ENCODE measurements at regions not wholly inside any gene's neighbourhood (a gene's known extent, or its start where the extent isn't known, plus 50 kb on each side); places are given as distances from the start of the nearest gene placed in this dataset.
A peak's percentile ranks its signal among the peaks of the same experiment; 100 is the strongest.

DNA sequence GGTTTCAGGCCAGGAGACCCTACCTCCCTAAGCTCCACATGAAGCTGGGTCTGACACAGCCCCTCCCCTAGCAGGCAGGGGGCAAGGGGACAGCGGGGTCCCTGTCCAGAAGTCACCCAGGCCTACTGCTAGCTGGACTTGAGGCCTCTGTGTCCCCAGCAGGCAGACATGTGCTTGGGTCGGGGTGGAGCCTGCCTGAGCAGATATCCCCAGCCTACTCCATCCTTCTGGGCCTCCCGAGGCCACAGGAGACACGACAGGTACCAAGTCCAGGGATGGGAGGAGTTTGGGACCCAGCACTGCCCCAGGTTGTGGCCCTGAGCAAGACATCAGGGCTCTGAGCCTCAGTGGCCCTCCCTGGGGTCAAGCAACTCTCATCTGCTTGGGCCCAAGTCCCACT lies 105.2 kb upstream of the EIF5 start:
- no peak overlapping the region for H3K27ac ChIP-seq
- WGBS, 2 donors: 84 to 92% methylated on average over 3 to 4 of the region's 4 CpGs
- TF ChIP-seq EP300 (IDR thresholded peaks at IDR 0.05): no peak
- TF ChIP-seq POLR2A (IDR thresholded peaks at IDR 0.05): no peak
- H3K27me3 ChIP-seq: no peaks in the 10 kb centered on the region
- H3K4me1 ChIP-seq: no peaks in the 10 kb centered on the region
- no peak overlapping the region for H3K4me3 ChIP-seq
- no peaks in the 10 kb centered on the region for H3K36me3 ChIP-seq
- DNase-seq: no peak
- no peaks in the 10 kb centered on the region for H3K9me3 ChIP-seq
- no peak for ATAC-seq (ENCODE audit: low FRiP score in 2 of 2)

DNA sequence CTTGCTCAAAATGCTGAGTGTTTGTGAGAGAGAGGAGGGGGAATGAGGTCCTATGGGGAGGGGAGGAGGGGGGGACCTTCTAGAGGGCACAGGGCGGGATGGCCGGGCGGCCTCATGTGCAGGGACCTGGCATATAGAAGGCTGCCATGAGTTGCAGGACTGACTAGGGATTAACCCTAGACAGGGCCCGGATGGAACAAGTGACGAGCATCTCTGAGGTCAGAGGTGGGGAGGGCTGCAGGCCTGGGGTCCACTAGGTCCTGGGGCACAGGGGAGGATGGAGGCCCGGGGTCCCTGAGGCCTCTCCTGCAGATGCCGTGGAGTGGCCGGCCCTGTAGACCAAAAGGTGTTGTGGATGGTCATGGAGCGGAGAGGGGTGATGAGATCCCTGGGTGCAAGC lies 104.0 kb upstream of the EIF5 start:
- Histone ChIP-seq H3K4me1 (no peaks in the 10 kb centered on the region), H3K36me3 (no peaks in the 10 kb centered on the region), H3K27ac (no peak overlapping the region), H3K9me3 (no peaks in the 10 kb centered on the region), H3K4me3 (no peak overlapping the region), H3K27me3 (no peaks in the 10 kb centered on the region)
- peak in 1 of 2 donors; percentile 53 for DNase-seq
- TF ChIP-seq EP300 (IDR thresholded peaks at IDR 0.05) (no peak), POLR2A (IDR thresholded peaks at IDR 0.05) (no peak), POLR2AphosphoS5 (IDR thresholded peaks at IDR 0.05) (no peak)
- TF ChIP-seq, protein P1, sequence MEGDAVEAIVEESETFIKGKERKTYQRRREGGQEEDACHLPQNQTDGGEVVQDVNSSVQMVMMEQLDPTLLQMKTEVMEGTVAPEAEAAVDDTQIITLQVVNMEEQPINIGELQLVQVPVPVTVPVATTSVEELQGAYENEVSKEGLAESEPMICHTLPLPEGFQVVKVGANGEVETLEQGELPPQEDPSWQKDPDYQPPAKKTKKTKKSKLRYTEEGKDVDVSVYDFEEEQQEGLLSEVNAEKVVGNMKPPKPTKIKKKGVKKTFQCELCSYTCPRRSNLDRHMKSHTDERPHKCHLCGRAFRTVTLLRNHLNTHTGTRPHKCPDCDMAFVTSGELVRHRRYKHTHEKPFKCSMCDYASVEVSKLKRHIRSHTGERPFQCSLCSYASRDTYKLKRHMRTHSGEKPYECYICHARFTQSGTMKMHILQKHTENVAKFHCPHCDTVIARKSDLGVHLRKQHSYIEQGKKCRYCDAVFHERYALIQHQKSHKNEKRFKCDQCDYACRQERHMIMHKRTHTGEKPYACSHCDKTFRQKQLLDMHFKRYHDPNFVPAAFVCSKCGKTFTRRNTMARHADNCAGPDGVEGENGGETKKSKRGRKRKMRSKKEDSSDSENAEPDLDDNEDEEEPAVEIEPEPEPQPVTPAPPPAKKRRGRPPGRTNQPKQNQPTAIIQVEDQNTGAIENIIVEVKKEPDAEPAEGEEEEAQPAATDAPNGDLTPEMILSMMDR (IDR thresholded peaks at IDR 0.05): no peak
- ATAC-seq (ENCODE audit: low FRiP score in 2 of 2): no peak
- 88 to 97% methylated on average over 5 to 6 of the region's 9 CpGs for WGBS, 2 donors

GRCh38 chr14:103230658-103231334 lies 103.2 kb upstream of the EIF5 start:
- ATAC-seq (ENCODE audit: low FRiP score in 2 of 2) (peak in 1 of 2 donors; percentile 3), DNase-seq (peak in 1 of 2 donors; percentile 70)
- TF ChIP-seq, protein P1 (IDR thresholded peaks at IDR 0.05): no peak
- TF ChIP-seq POLR2A (IDR thresholded peaks at IDR 0.05) (no peak), EP300 (IDR thresholded peaks at IDR 0.05) (no peak), POLR2AphosphoS5 (IDR thresholded peaks at IDR 0.05) (no peak)
- H3K27ac ChIP-seq: no peak overlapping the region
- H3K36me3 ChIP-seq: no peaks in the 10 kb centered on the region
- peaks cover 0 to 5% (median 2%) of the 10 kb centered on the region in 4 donors for H3K4me1 ChIP-seq
- H3K27me3 ChIP-seq: no peaks in the 10 kb centered on the region
- WGBS, 2 donors: 79 to 83% methylated on average over 1 to 16 of the region's 16 CpGs
- H3K9me3 ChIP-seq: no peaks in the 10 kb centered on the region
- H3K4me3 ChIP-seq: no peak overlapping the region

DNA sequence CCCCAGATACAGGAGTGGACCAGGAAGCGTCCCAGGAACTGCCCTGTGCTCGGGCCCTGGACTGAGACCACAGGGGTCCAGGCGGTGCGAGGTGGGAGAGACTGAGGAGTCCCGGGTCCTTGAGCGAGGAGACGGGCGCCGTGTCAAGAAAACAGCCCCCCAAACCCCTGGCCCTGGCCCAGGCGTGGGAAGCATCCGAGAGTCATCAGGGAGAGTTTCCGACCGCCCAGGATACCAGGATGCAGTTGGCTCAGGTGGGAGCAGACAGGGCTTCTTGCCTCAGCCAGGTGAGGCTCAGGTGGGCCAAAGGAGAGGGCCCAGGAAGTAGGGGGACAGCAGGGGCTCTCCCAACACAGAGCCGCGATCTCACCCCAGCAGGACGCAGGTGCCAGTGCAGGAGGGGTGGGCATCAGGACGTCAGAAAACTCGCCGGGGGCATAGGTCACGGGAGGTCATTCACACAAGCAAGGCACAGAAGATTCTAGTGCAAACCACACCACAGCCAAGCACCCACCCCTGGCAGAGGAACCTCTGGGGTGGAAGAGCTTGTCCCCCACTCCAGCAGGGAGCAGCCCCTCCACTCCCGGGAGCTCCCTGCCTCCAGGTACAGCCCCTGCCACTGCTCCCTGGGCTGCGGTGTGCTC lies 102.5 kb upstream of the EIF5 start:
- DNase-seq (no peak), ATAC-seq (ENCODE audit: low FRiP score in 2 of 2) (peak in 1 of 2 donors; percentile 15)
- H3K36me3 ChIP-seq: no peaks in the 10 kb centered on the region
- no peak overlapping the region for H3K27ac ChIP-seq
- no peak for TF ChIP-seq POLR2A (IDR thresholded peaks at IDR 0.05)
- TF ChIP-seq POLR2AphosphoS5 (IDR thresholded peaks at IDR 0.05): no peak
- TF ChIP-seq, protein P1 (IDR thresholded peaks at IDR 0.05): no peak
- TF ChIP-seq EP300 (IDR thresholded peaks at IDR 0.05): no peak
- H3K4me3 ChIP-seq: no peak overlapping the region
- H3K27me3 ChIP-seq: no peaks in the 10 kb centered on the region
- H3K9me3 ChIP-seq: no peaks in the 10 kb centered on the region
- peaks cover 0 to 5% (median 2%) of the 10 kb centered on the region in 4 donors for H3K4me1 ChIP-seq
- WGBS, 2 donors: 93 to 99% methylated on average over 11 to 22 of the region's 22 CpGs

DNA sequence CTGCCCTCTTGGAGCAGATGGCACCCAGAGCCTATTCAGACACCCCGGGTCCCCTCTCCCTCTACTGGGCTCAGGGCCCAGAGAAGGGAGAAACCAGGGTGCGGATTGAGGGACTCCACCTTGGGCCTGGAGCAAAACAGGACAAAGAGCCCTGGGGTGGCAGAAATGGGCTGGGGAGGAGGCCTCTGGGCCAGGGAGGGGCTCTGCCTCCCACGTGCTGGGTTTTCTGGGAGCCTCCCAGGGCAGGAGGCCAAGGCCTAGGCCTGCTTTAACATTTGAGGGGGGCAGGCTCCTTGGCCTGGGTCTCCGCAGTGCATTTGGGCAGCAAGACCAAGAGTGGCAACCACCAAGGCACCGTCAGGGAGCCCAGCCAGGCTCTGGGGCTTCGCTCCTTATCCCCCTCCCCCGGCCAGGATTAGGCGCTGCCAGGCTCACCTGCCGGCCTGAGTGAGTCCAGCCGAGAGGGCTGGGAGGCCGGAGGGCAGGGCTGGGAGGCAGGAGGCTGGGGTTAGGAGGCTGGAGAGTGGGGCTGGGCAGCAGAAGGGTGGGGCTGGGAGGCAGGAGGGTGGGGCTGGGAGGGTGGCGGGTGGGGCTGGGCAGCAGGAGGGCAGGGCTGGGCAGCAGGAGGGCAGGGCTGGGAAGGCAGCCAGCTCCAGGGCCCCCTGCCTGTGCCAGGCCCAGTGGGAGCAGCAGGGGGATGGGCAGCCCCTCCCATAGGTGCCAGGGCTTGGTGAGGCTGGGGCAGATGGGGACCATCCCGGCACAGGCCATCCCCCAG lies 101.8 kb upstream of the EIF5 start:
- WGBS, 2 donors: 78 to 84% methylated on average over 7 to 9 of the region's 13 CpGs
- DNase-seq: peak in 1 of 2 donors; percentile 61

More for the DNA sequence above, 101.8 kb upstream of the EIF5 start:
- peak in 1 of 2 donors; percentile 39 for ATAC-seq (ENCODE audit: low FRiP score in 2 of 2)
- H3K9me3 ChIP-seq: no peaks in the 10 kb centered on the region
- no peaks in the 10 kb centered on the region for H3K27me3 ChIP-seq
- TF ChIP-seq, protein P1 (IDR thresholded peaks at IDR 0.05): no peak
- H3K4me1 ChIP-seq: peaks cover 0 to 5% (median 2%) of the 10 kb centered on the region in 4 donors
- no peaks in the 10 kb centered on the region for H3K36me3 ChIP-seq
- H3K4me3 ChIP-seq: no peak overlapping the region
- H3K27ac ChIP-seq: no peak overlapping the region
